ENCODE measurements at regions not wholly inside any gene's neighbourhood (a gene's known extent, or its start where the extent isn't known, plus 50 kb on each side); places are given as distances from the start of the nearest gene placed in this dataset.
"Not testable (repeated sequence)": the region's sequence is repeated elsewhere in the genome, so short reads cannot be mapped to it uniquely, and the experiment has no call there.

DNA sequence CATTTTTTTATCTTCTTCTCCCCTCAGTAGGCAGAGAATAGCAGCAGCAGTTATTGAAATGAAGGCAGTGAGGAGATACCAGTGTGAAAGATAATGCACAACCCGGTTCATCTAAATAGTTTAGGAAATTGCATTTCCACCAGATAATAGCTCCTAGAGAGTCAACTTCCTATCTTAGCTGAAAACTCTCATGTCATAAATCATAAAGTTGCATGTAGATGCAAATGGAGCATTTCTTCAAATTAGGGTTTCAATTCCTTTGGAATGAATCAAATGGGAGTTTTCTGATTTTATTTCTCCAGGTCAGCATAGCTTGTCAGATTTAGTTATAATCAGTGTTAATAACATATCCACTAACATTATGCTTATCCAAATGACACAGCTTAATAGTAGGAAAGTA, 335.3 kb downstream of the CNTNAP4 start:
- DNase-seq (ENCODE audit: low spot score), result no peak

DNA sequence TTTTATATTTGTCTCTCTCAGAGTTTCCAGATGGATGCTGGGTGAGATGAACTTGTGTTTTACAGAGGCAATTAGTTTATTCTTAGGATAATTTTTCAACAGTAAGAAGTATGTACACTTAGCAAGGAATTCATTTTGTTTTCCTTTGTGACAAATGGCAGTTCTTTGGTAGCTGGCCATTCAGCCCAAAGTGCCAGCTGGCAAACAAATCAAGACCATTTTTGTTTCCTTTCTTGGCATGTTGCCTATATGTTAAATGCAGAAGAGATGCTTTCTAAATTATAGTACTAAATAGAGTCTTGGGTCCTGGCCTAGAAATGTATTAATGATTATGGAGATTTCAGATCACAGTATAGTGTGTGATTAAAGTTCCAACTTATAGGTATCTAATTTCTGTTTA, 337.1 kb downstream of the CNTNAP4 start:
- DNase-seq (ENCODE audit: low spot score), result no peak

DNA sequence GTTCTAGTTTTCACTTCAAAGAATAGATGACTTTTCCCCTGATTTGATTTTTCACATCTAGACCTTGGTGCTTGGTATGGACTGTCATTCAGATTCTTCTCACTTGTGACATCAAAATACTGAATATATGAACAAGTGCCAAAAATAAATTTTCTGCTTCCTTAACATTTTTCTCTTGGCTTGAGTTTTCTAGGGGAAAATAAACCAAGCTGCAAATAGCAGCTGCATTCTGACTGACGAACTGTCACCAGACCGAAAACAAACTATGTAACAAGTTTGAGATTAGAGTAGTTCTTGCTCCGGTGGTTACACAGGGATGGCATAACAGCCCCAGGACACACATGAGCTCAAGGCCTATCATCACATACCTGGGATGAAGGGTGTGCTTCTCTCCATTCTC, 345.7 kb downstream of the CNTNAP4 start:
- no peak for DNase-seq (ENCODE audit: low spot score)

DNA sequence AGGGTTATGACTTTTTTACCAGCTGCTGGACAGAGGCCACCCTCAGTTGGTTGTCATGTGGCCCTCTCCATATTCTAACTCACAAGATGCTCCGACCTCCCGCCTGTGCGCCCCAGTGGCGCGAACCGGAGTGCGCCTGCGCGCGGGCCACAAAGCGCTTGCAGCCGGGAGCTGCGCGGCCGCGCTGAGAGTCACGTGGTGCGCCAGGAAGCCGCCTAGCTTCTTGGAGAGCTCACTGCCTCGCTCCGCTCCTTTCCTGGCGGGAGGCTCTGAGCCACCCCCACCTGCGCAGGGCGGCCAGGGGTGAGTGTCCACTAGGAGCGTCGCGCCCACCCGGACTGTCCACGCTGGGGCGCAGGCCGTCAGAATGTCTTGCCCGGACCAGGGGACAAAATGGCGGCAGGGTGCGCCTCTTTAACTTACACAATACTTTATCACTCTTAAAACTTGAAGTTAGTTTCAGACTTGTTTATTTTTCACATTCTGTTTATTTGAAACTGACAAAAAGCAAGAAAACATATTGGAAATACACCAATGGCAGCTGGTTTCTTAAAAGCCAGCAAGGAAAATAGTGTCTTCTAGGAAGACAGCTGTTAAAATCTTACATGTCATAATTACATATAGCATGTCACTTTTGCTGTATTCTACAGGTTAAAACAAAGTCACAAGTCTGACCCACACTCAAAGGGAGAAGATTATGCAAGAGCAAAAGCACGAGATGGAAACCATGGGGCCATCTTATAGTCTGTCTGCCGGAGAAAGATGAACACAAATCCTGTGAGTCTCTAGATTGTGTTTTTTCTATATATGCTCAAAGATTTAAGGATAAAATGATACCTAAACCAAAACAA, 357.9 kb downstream of the CNTNAP4 start:
- DNase-seq (ENCODE audit: low spot score), result peak; percentile 26

DNA sequence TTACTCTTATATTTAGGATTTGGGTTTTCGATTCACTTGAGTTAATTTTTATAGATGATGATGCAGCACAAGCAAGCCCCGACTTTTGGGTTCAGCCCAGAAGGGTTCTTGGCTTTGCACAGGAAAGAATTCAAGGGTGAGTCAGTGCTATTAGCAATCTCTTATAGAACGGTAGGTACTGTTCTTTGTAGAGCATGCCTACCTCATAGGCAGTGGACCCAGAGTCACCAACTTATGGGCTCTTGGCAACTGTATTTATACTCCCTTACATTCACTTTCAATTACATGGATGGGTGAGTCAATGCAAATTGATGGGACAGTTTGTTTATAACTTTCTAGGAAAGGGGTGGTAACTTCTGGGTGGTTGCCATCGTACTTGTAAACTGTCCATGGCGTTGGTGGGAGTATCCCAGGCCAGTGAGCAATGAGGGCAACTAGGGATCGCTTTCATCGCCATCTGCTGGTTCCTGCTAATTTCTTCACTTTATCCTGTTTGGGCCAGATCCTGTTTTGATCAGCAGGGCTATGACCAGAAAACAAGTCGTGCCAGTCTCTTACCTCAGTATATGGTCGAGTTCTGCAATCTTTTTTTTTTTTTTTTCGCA, 362.6 kb downstream of the CNTNAP4 start:
- DNase-seq (ENCODE audit: low spot score), result peak; percentile 58

DNA sequence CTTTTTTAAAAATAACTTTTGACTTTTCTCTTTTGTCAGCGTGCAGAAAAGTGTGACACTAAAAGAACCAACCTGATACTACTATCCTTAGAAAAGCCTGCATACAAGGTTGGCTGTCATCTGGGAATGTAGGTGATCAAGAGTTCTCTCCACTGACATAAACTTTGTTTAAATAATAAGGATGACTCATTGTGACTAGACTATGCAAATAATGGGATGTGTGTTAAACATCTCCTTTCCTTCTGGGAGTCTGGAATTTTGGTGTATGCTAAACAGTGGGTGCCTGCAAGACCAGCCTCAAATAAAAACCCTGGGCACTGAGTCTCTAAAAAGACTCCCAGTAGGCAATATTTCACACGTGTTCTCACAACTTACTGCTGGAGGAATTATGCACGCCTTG, 373.4 kb downstream of the CNTNAP4 start:
- no peak for DNase-seq (ENCODE audit: low spot score)

DNA sequence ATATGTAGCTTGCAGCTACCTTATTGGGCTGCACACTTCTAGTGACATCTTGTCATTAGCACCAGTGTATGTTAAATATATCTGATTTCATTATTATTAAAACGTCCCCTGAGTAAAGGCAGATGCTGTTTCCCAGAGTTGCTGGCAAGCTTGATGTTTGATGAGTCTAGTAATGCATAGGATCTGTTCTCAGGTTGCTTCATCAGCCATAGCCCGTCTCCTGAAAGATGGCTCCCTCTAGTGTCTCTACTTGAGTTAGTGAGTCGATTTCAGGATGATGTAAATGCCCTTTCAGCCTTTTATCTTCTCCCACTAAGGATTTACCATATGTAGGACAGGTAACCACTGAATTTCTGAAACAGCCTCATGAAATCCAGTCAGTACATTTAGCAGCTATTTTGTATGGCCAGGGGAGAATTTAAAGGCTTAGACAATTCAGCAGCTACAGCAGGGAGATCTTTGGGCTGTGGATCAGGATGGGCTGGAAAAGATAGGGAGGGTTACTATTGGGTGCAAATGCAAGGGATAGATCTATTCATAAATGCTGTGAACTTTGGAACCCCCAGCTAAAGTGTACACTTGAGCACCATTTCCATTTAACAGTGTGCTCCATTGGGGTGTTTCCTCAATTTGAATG, 376.3 kb downstream of the CNTNAP4 start:
- DNase-seq (ENCODE audit: low spot score), result peak; percentile 29

DNA sequence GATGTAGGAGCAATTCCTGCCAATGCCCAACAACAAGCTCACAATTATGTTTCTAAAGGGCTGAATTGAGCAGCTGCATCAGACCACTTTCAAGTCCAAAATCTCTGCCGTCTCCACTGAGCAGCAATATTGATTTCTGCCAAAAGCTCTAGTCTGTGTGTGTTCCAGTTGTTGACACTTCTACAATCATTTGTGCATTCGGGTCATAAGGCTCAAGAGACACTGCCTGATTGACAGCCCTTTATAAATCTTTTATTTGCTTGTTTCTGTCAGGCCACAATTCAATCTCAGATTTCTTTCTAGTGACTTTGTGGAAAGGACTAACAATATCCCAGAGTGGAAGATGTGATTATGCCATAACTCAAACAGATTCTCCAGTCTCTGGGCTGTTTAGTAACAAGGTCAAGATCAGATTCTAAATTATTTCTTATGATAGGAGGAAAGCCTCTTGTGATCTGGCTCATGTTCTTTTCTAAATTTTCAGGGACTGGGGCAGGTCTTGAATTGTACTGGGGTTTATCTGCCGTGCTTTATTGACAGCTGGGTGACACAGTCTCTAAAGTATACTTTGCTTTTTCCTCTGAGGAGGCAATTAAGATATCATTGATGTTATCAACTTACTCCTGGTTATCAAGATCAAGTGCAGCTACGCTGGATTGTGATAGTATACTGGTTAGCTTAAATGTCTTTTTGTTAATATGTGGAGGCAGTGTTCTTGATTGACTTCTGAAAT, 377.1 kb downstream of the CNTNAP4 start:
- DNase-seq (ENCODE audit: low spot score), result no peak

DNA sequence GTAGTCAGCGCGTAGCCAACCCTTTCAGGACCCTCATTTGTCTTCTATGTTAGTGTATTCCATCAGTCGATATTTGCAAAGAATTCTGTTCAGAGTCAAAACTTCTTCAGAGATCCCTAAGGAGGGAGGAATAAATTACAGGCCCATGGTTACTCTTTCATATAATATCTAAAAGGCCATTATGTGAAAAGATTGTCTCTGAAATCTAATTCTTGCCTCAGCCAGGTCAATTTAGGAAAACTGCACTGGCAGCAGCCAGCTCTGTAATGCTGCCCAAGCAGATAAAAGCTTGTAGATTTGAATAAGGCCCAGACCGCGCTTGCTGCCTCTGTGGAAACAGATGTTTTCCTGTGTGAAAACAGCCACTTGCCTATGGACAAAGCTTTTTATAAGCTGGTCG, 379.8 kb downstream of the CNTNAP4 start:
- no peak for DNase-seq (ENCODE audit: low spot score)

DNA sequence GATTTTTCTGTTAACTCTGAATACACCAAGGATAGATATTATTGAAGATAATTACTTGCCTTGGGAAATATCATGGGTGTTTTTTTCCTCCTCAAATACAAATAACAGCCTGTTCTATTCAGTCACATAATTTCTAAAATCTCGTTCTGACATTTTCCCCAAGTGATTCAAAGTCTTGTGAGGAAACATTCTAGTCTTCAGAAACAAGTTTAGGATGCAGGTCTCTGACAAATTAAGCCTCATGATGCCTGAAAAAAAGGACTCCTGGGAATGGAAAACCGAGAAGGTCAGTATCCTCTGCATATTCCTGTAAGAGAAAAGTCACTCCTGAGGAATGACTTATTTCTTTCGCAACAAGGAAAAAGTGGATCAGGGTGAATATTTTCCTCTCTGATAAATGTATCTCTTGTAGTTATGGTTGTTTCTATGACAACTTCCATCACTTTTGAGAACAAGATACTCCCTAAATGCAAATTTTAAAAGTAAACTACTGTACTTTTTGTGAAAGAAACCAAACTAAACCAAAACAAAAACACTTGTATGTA, 384.6 kb downstream of the CNTNAP4 start:
- no peak for DNase-seq (ENCODE audit: low spot score)

DNA sequence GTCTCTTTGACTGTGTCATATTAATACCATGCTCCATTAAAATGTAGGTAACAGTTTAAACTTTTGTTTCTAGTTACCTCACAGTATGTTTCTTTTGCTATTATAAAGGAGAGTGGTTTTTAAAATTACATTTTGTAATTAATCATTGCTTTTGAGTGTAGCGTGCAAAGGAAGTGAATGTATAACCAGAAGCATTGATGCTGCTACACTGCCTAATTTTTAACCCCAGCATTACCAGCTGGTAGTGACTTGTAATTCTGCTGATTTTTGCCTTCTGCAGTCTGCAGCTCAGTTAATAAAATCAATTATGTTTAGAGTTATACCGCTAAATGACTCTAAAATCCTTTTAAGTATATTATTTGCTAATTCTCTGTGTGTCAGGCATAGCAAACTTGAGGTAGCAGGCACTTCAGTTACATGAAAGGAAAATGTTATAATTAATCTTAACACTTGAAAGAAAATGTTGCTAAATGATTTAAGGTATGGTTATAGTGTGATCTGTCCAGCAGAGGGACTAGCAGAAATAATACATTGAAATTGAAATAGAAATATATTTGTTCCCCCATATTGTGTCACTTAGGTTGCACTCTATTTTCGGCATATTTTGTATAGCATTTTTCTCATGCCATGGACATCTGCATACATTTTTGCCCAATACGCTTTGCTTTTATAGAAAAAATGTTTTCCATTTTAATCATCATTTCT, 388.5 kb downstream of the CNTNAP4 start:
- no peak for DNase-seq (ENCODE audit: low spot score)

DNA sequence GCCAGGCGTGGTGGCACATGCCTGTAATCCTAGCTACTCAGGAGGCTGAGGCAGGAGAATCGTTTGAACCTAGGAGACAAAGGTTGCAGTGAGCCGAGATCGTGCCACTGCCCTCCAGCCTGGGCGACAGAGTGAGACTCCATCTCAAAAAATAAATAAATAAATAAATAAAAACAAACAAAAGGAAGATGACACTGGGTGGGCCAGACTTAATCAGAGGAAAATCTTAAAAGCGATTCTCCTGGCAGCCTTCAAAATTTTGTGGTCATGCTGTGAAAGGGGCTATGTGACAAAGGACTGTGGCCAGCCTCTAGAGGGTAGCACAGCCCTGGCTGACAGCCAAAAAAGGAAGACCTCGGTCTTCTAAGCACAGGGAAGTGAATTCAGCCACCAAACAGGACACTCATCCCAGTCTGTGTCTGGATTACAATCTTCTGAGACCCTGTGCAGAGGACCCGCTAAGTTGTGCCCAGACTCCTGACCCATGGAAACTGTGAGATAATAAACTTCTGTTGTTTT, 391.1 kb downstream of the CNTNAP4 start:
- peak; percentile 37 for DNase-seq (ENCODE audit: low spot score)

DNA sequence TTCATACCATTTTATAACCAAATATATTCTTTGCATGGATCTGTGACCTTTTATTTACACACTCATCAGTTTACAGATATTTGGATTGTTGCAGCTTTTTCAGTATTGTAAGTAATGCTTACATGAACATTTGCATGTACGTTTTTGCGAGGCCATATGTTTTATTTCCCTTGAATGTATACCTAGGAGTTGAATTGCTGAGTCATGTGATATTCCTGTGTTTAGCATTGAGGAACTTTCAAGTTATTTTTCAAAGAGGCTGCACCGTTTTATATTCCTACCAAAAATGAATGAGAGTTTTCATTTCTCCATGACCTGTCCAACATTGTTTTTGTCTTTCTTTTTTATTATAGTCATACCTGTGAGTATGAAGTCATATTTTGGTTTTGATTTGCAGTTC, 392.1 kb downstream of the CNTNAP4 start:
- no peak for DNase-seq (ENCODE audit: low spot score)

DNA sequence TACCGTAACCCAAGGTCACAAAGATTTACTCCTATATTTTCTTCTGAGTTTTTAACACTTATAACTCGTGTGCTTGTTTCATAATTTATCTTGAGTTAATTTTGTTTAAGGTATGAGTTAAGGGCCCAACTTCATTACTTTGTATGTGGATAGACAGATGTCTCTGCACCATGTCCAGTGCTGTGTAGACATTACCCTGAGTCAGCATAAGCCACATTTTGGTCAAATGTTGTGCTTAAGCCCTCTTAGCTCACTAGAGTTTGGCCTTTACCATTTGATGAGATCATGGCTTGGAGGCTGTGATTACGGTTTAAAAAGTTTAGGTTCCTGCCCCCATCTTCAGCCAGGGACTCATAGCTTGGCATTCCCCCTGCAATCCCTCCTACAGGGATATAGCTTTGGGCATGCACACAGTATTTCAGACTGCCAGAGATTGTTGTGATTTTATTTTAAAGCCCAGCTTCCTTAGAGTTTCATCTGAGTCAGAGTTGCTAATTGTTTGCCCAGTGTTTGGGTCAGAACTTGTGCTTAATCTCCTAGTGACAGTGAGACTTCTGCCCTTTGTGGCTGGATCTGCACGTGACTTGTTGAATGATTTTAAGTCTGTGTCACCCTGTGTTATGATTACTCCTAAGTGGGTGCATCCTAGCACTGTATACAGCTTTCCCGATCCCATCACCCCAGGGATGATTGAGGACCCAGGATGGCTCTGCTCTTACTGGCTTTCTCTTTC, 393.1 kb downstream of the CNTNAP4 start:
- no peak for DNase-seq (ENCODE audit: low spot score)

DNA sequence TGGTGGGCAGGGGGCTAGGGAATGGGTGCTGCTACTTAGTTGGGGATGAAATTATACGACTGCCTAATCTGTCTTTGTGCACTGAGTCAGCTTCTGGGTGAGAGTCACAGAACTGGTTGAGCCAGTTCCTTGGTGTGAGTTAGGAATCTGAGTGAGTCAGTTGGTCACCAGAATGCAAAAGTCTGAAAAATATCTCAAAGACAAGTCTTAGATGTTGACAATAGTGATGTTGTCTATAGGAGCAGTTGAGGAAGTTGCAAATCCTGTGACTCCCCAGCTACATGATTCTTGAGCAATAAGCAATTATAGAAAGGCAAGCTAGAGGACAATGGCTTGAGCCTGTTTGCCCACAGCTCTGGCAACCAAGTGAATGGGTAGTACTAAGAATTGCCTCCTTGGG, 399.2 kb downstream of the CNTNAP4 start:
- no peak for DNase-seq (ENCODE audit: low spot score)

DNA sequence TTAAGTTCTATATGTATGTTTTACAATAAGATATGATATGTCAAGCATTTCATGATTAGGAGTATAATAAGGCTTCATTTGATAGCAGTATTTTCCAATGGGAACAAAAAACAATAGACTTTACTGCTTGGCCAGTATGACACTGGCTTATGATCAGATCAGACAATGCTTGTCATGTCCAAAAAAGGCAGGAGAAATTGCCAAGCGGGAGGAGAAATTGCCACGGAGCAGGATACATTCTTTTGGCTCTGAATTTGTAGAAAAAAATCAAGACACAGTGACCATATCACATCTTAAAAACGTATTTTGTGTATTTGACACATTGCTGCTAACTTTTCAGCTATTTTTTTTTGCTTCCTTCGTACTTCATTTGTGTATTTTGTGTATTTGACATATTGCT, 404.1 kb downstream of the CNTNAP4 start:
- no peak for DNase-seq (ENCODE audit: low spot score)

DNA sequence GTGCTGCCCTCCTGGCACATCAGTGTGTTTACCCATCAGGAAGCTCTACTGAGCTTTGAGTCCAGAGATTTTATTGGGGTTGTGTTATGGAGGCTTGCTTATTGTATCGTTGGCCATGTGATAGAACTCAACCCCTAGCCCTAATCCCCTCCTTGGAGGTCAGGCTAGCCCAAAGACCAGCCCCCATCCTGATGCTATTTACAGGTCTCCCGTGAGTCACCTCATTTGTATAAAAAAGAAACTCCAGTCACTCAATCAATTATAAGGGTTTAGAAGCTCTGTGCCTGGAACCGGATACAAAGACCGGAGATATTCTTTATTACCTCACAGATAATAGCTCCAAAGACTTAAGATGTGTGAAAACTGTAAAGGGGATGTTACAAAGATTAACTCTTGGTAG, 405.9 kb downstream of the CNTNAP4 start:
- DNase-seq (ENCODE audit: low spot score), result no peak

DNA sequence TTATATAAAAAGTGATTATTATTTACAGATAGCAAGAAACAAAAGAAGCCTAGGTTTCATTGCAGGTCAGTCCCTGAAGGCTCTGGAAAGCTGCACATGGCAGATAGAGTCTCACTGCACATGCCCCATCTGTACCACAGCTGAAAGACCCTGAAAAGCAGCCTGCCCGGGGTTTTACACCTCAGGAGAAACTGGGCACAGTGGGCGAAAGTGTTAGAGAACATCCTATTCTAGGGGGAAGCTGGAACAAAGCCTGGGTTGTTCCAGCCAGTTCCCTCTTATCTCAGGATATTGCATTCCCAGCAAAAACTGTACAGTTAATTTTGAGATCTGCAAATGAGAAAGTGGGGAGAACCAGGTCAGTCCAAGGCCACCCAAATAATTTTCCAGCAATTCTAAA, 419.7 kb downstream of the CNTNAP4 start:
- no peak for DNase-seq (ENCODE audit: low spot score)

DNA sequence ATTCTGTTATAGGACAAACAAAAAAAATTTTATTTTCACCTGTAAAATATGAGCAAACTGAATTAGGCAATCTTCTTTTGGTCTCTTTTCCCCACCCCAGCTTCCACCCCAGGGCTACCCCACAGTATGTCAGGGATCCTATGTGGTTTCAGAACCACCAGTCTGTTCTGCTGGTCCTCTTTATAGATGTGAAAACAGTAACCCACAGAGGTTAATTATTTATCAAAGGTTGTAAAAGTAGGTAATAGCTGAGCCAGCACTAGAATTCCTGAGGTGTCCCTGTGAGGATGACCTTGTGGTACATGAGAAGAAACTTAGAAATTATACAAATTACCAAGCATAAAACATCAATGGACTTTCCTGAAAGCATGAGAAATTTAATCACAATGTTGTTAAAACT, 428.7 kb downstream of the CNTNAP4 start:
- peak; percentile 41 for DNase-seq (ENCODE audit: low spot score)

DNA sequence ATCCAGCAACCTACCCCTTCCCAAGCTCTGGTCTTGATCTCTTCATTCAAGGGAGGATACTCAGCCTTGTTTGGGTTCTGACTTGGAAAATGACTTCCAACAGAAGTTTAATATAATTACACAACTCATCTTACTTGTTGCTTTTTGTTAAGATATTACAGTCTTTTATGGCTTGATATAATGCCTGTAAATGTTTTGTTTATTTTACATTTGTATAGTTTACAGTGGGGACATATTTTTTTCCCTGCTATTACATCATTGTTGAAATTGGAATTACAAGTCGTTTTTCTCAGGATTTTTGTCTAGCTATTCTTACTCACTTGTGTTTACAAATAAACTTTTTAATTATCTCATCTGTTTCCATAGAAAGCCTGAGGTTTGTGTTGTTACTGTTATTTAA, 436.0 kb downstream of the CNTNAP4 start:
- DNase-seq (ENCODE audit: low spot score), result no peak

DNA sequence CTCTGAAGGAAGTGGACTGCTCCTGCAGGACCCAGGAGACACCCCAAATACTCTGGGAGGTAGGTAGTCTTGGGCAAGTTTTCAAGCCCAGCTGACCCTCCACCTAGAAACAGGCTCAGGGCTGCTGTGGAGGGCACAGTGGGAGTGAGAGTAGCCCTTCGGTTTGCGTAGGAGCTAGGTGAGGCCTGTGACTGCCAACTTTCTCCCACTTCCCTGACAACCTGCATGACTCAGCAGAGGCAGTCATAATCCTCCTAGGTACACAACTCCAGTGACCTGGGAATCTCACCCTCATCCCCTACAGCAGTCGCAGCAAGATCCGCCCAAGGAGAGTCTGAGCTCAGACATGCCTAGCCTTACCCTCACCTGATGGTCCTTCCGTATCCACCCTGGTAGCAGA, 439.1 kb downstream of the CNTNAP4 start:
- not testable (repeated sequence) for DNase-seq (ENCODE audit: low spot score)

All from HuH-7 (cell line).